HG03060 (cell line): ENCODE measurements at regions not wholly inside any gene's neighbourhood (a gene's known extent, or its start where the extent isn't known, plus 50 kb on each side); places are given as distances from the start of the nearest gene placed in this dataset.
A peak's percentile ranks its signal among the peaks of the same experiment; 100 is the strongest.

Source experiments
- ATAC-seq: cut with Tn5 transposase; IDR thresholded peaks from one replicate; pipeline ENCODE4 v1.9.1; 2021; ENCODE audit warnings: low read depth, moderate number of reproducible peaks; ENCODE audit not compliant: unreplicated experiment

- ATAC-seq: peak; percentile 88
Observed at GRCh38 chr1:186738926-186739325, 58.7 kb upstream of the PTGS2 start.

DNA sequence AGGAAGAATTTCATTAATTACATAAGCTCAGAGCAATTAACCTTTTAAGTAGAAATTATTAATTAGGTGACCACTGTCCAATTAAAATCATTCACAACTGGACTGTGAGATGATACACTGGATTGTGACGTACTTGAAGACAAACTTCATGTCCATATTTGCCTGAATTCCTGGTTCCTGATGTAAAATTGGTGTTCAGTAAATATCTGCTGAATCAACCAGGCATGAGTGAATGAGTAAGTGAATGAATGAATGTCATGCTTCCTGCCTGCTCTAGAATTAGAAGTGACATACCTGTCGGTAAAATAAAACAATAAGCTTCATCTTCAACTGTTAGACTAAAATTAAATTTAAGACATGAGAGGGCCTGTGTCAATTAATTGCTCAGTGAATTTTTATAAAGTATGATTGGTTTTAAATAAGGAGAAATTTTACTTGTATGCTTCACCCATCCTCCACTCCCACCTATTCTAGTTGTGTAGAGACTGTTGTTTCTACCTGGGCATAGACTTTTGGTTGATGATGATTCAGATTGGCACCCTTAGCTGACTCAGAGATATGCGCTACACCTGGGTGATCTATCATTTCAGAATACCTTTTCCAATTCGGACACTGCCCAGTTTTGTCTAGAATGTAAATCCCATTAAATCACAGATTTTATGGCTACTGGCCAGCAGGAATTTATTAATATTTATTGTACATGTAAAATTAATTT, 56.9 kb upstream of the PTGS2 start:
- ATAC-seq: no peak

DNA sequence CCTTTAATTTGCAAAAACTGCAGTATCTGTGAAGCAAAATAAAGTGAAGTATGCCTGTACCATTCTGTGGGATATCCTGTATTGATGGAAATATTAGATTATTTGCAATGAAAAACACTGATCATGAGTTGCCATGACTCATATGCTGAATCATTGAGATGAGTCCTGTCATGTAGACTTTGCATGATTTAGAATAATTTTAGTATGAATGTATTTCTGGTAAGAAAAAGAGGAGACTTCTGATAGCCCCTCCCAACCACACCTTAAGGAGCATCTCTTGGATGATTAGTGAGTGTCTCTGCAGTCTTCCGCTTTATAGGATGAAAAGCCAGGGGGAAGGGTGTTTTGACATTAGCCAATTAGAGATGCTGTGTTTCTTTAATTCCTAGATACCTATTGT, 55.2 kb upstream of the PTGS2 start:
- ATAC-seq: no peak

DNA sequence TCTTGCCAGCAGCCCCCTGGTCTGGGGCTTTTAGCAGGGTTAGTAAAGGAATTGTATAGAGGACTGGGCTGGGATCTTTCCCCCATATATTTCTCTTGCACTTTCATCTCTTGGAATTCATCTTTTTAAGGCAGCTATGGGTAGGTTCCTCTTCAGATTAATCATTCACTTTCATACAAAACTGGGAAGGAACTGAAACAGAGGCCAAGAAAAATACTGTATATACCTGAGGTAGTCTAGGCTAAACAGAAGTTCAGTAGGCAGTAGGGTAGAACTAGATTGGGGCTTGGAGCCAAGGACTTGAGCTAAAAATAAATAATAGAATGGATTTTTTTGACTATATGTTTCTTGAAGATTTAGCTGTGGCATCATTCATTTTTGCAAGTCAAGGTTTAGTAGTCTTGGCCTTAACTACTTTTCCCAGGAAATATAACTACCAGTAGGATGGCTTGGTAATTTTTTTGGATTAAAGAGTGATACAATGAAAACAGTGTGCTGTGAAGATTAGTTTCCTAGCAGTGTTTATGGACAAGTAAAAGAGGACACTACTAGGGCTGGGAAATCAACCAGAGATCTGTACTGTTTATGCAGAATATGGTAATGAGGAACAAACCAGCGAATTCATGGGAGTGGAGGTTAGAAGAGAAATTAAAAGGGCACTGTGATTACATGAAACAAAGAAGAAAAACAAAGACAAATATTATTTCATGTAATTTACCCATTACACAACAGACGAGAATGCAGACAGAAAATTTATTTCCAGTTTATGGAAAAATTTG, 50.9 kb upstream of the PTGS2 start:
- ATAC-seq: no peak
